ENCODE measurements at regions not wholly inside any gene's neighbourhood (a gene's known extent, or its start where the extent isn't known, plus 50 kb on each side); places are given as distances from the start of the nearest gene placed in this dataset.

- no peak overlapping the region for H2AFZ ChIP-seq (replicated peaks; ENCODE audit: low read length, poor library complexity)
- H4K5ac ChIP-seq (ENCODE audit: low read depth, low read length) = no peak overlapping the region
- H3K4me1 ChIP-seq (ENCODE audit: control insufficient read depth, insufficient read depth, low read length) = no peaks in the 10 kb centered on the region
- H3K14ac ChIP-seq (replicated peaks; ENCODE audit: low read depth, low read length) = no peak overlapping the region
- no peak overlapping the region for H4K91ac ChIP-seq (ENCODE audit: insufficient read depth, low read depth, low read length)
- no peak overlapping the region for H2AK5ac ChIP-seq (ENCODE audit: low read depth, low read length)
- no peaks in the 10 kb centered on the region for H3K79me1 ChIP-seq (ENCODE audit: low read depth in 1 of 2, low read length in 2 of 2)
- no peak overlapping the region for H2AK9ac ChIP-seq (replicated peaks; ENCODE audit: low read depth, low read length, poor library complexity)
- ATAC-seq (ENCODE audit: low read depth) (no peak), DNase-seq (no peak)
- no peak overlapping the region for H3K4me2 ChIP-seq (ENCODE audit: low read depth, low read length)
- H2BK20ac ChIP-seq (ENCODE audit: low read depth, low read length) = no peak overlapping the region
- H4K8ac ChIP-seq (ENCODE audit: low read depth in 2 of 2, low read length in 2 of 2) = no peak overlapping the region
- 20% methylated on average over 2 of the region's 11 CpGs; no CpG with 5 or more reads in 1 of the 2 experiments for WGBS, 2 experiments (ENCODE audit: extremely low coverage in 2 of 2, insufficient read length in 1 of 2)
- peaks cover 10% of the 10 kb centered on the region for H3K9me3 ChIP-seq (ENCODE audit: control insufficient read depth, insufficient read depth, low read length)
- dilution Hi-C loops (cut with HindIII; ENCODE audit: low sequenced_read_pairs, unreplicated experiment) (no loop called here), in situ Hi-C loops (cut with MboI; ENCODE audit: low sequenced_read_pairs) (no loop called here), intact Hi-C loops (cut with micrococcal nuclease) (no loop called here)
- H2BK15ac ChIP-seq (ENCODE audit: low read depth, low read length) = no peak overlapping the region
- no peak overlapping the region for H3K4me3 ChIP-seq (ENCODE audit: insufficient read depth, low read depth, low read length)
- POLR2A ChIA-PET (ENCODE audit: unreplicated experiment) = no interaction called here
- H2BK5ac ChIP-seq (ENCODE audit: low read depth, low read length, poor library complexity, severe bottlenecking) = no peak overlapping the region
- BruUV-seq (replicated peaks) = no TSS peak
- H2BK120ac ChIP-seq (ENCODE audit: low read depth, low read length) = no peak overlapping the region
- H3K9ac ChIP-seq (ENCODE audit: low read depth, low read length) = no peak overlapping the region
- H3K36me3 ChIP-seq (ENCODE audit: control insufficient read depth, insufficient read depth, low read length) = no peaks in the 10 kb centered on the region
- no peak overlapping the region for H3K4ac ChIP-seq (ENCODE audit: low read depth, low read length)
- CTCF ChIA-PET = no interaction called here
- H3K23ac ChIP-seq (ENCODE audit: low read depth, low read length) = no peak overlapping the region
- H3K27ac ChIP-seq (ENCODE audit: insufficient read depth, low read length) = no peak overlapping the region
- no peak overlapping the region for H3K56ac ChIP-seq (ENCODE audit: extremely low read depth, insufficient read depth, low read length)
- no peak for TF ChIP-seq MAZ (IDR thresholded peaks at IDR 0.05; ENCODE audit: borderline replicate concordance, low read depth, low read length)
- no peaks in the 10 kb centered on the region for H3K9me1 ChIP-seq (ENCODE audit: insufficient read depth, low read length)
- no peaks in the 10 kb centered on the region for H4K20me1 ChIP-seq (ENCODE audit: insufficient read depth, low read length)
- no peaks in the 10 kb centered on the region for H3K27me3 ChIP-seq (ENCODE audit: control insufficient read depth, insufficient read depth, low read length)
- no peak overlapping the region for H3K18ac ChIP-seq (ENCODE audit: low read depth, low read length)
These were observed 489.1 kb upstream of the TSHZ3 start for GRCh38 chr19:31838163-31838815.

All from IMR-90 (cell line).